KMS-11 (cell line): ENCODE measurements at regions not wholly inside any gene's neighbourhood (a gene's known extent, or its start where the extent isn't known, plus 50 kb on each side); places are given as distances from the start of the nearest gene placed in this dataset.
"Not testable (repeated sequence)": the region's sequence is repeated elsewhere in the genome, so short reads cannot be mapped to it uniquely, and the experiment has no call there.

ENCODE experiments used
- H2AFZ ChIP-seq: fragments of 200-600 bp; sonication (generic); 2 replicates; pipeline ENCODE4 v1.6.1; 2016; ENCODE audit warnings: antibody characterized with exemption, mixed run types, low read depth
- H3K27ac ChIP-seq: fragments of 200-600 bp; sonication (generic); 2 replicates; pipeline ENCODE4 v1.6.1; 2016; ENCODE audit warnings: mild to moderate bottlenecking, mixed run types
- H3K27me3 ChIP-seq: fragments of 200-600 bp; sonication (generic); 2 replicates; pipeline ENCODE4 v1.6.1; 2017; ENCODE audit warnings: mild to moderate bottlenecking, low read depth, mixed run types, moderate library complexity; ENCODE audit not compliant: insufficient read depth
- H3K36me3 ChIP-seq: fragments of 200-600 bp; sonication (generic); 2 replicates; pipeline ENCODE4 v1.6.1; 2017; ENCODE audit warnings: mild to moderate bottlenecking, mixed run types; ENCODE audit not compliant: insufficient read depth
- H3K4me1 ChIP-seq: fragments of 200-600 bp; sonication (generic); 2 replicates; pipeline ENCODE4 v1.6.1; 2016; ENCODE audit warnings: mild to moderate bottlenecking, low read depth, mixed run types; ENCODE audit not compliant: poor library complexity, severe bottlenecking
- H3K4me2 ChIP-seq: fragments of 200-600 bp; sonication (generic); 2 replicates; pipeline ENCODE4 v1.7.0; 2016; ENCODE audit warnings: mild to moderate bottlenecking, mixed run types
- H3K4me3 ChIP-seq: fragments of 200-600 bp; sonication (generic); IDR thresholded peaks from 2 replicates; pipeline ENCODE4 v1.6.1; 2017; ENCODE audit warnings: low read depth, low read length, mixed read lengths; ENCODE audit not compliant: insufficient read depth
- H3K79me2 ChIP-seq: fragments of 200-600 bp; sonication (generic); 2 replicates; pipeline ENCODE4 v1.6.1; 2016; ENCODE audit warnings: low read depth, mixed run types; ENCODE audit not compliant: insufficient read depth
- H3K9ac ChIP-seq: fragments of 200-600 bp; sonication (generic); 2 replicates; pipeline ENCODE4 v1.6.1; 2016; ENCODE audit warnings: mild to moderate bottlenecking, mixed run types
- H4K20me1 ChIP-seq: fragments of 200-600 bp; sonication (generic); 2 replicates; pipeline ENCODE4 v1.6.1; 2016; ENCODE audit warnings: mild to moderate bottlenecking, mixed run types; ENCODE audit not compliant: insufficient read depth
- CTCF ChIP-seq: fragments of 200-600 bp; sonication (generic); conservative IDR thresholded peaks from 2 replicates; pipeline ENCODE4 v1.6.1; 2017; ENCODE audit warnings: low read depth, mild to moderate bottlenecking, antibody characterized with exemption, low read length, moderate library complexity, mixed read lengths

- no peak for TF ChIP-seq CTCF
- no peaks in the 10 kb centered on the region for H3K4me1 ChIP-seq
- H3K4me3 ChIP-seq, result no peak overlapping the region
- no peak overlapping the region for H3K9ac ChIP-seq
- H3K36me3 ChIP-seq, result no peaks in the 10 kb centered on the region
- H2AFZ ChIP-seq, result no peak overlapping the region
- H3K79me2 ChIP-seq, result no peaks in the 10 kb centered on the region
- H3K27me3 ChIP-seq, result no peaks in the 10 kb centered on the region
- no peak overlapping the region for H3K4me2 ChIP-seq
- H3K27ac ChIP-seq, result no peak overlapping the region
- no peaks in the 10 kb centered on the region for H4K20me1 ChIP-seq
Measured at GRCh38 chr5:17413691-17414090, 84.3 kb upstream of the TAF11L2 start.

- no peaks in the 10 kb centered on the region for H3K36me3 ChIP-seq
- H3K4me2 ChIP-seq, result no peak overlapping the region
- no peaks in the 10 kb centered on the region for H3K79me2 ChIP-seq
- H3K27me3 ChIP-seq, result no peaks in the 10 kb centered on the region
- H3K9ac ChIP-seq, result no peak overlapping the region
- H3K4me1 ChIP-seq, result no peaks in the 10 kb centered on the region
- H4K20me1 ChIP-seq, result no peaks in the 10 kb centered on the region
- no peak overlapping the region for H3K27ac ChIP-seq
- H3K4me3 ChIP-seq, result no peak overlapping the region
- TF ChIP-seq CTCF, result no peak
- no peak overlapping the region for H2AFZ ChIP-seq
Measured at GRCh38 chr5:17415321-17415758, 82.7 kb upstream of the TAF11L2 start.

GRCh38 chr5:17416374-17416773 is 81.7 kb upstream of the TAF11L2 start:
- H3K4me2 ChIP-seq, H3K4me3 ChIP-seq, H3K4me1 ChIP-seq, H3K9ac ChIP-seq, H4K20me1 ChIP-seq, H3K79me2 ChIP-seq, H3K27me3 ChIP-seq, H3K27ac ChIP-seq, H3K36me3 ChIP-seq, H2AFZ ChIP-seq: not testable (repeated sequence)

GRCh38 chr5:17424674-17425073 is 73.4 kb upstream of the TAF11L2 start:
- Histone ChIP-seq H3K4me2 (peak overlapping the region; percentile 53; the same call in 1 of the 2 replicates), H3K36me3 (no peaks in the 10 kb centered on the region), H3K79me2 (no peaks in the 10 kb centered on the region), H3K27me3 (no peaks in the 10 kb centered on the region), H3K27ac (no peak overlapping the region), H3K4me3 (no peak overlapping the region), H3K4me1 (peaks cover 24% of the 10 kb centered on the region), H2AFZ (no peak overlapping the region), H4K20me1 (no peaks in the 10 kb centered on the region), H3K9ac (no peak overlapping the region)
- no peak for TF ChIP-seq CTCF

DNA sequence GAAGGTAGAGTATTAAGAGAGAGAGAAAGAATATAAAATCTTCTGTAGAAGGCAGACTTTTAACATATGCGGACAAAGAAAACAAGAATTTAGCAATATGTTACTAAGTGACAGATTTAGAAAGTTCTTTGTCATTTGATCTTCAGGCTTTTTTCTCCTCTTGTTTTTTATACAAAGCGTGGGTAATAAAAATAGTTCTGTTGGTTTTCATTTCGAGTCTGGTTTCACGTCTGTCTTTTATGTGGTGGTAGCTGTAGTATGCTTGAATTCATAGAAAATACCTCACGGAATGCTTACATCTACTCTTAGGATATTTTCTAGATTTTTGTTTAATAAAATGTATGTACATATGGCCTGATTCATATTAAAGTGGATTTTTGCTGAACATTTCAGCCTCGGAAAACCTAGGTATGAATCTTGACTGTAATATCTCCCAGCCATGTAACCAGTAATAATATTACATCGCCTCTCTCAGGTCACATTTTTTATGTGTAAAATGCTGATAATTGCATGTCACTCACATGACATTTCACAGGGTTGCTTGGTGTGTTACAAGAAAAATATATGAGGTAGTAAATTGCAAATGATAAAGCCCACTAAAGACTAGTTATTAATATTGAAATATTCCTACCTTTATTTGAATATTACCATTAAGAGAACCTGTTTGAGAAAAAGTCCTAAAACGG is 72.5 kb upstream of the TAF11L2 start:
- H2AFZ ChIP-seq, result no peak overlapping the region
- TF ChIP-seq CTCF, result no peak
- H3K9ac ChIP-seq, result no peak overlapping the region
- H3K4me3 ChIP-seq, result no peak overlapping the region
- no peak overlapping the region for H3K27ac ChIP-seq
- peak overlapping the region; percentile 53 for H3K4me2 ChIP-seq
- H4K20me1 ChIP-seq, result no peaks in the 10 kb centered on the region
- no peaks in the 10 kb centered on the region for H3K79me2 ChIP-seq
- no peaks in the 10 kb centered on the region for H3K36me3 ChIP-seq
- H3K4me1 ChIP-seq, result peaks cover 24% of the 10 kb centered on the region
- H3K27me3 ChIP-seq, result no peaks in the 10 kb centered on the region
